Fibroblast of mammary gland (primary cell): ENCODE measurements at regions not wholly inside any gene's neighbourhood (a gene's known extent, or its start where the extent isn't known, plus 50 kb on each side); places are given as distances from the start of the nearest gene placed in this dataset.
A peak's percentile ranks its signal among the peaks of the same experiment; 100 is the strongest.

Source experiments
- DNase-seq: peaks from one replicate; pipeline ENCODE4 v3.0.0-alpha.2; 2010; ENCODE audit warnings: low read depth
- H3K4me3 ChIP-seq: 2 replicates; pipeline ENCODE4 v1.5.1; 2011; ENCODE audit warnings: low read depth, mild to moderate bottlenecking, low read length, moderate library complexity; ENCODE audit not compliant: control insufficient read depth
- CTCF ChIP-seq: conservative IDR thresholded peaks from 2 replicates; pipeline ENCODE4 v1.5.1; 2011; ENCODE audit warnings: low read depth, low read length, inconsistent platforms; ENCODE audit not compliant: control insufficient read depth, insufficient read depth

- H3K4me3 ChIP-seq: no peak overlapping the region
- peak; percentile 84 for TF ChIP-seq CTCF
- peak; percentile 51 for DNase-seq
Measured at GRCh38 chr12:107610021-107610859, 75.4 kb upstream of the PWP1 start.

- no peak for TF ChIP-seq CTCF
- no peak for DNase-seq
- H3K4me3 ChIP-seq: no peak overlapping the region
Measured at GRCh38 chr12:107612508-107612907, 73.1 kb upstream of the PWP1 start.

- no peak for TF ChIP-seq CTCF
- no peak overlapping the region for H3K4me3 ChIP-seq
- DNase-seq: no peak
Measured at GRCh38 chr12:107616941-107617340, 68.7 kb upstream of the PWP1 start.

- no peak for DNase-seq
- no peak overlapping the region for H3K4me3 ChIP-seq
- TF ChIP-seq CTCF: no peak
Measured at GRCh38 chr12:107618106-107618505, 67.5 kb upstream of the PWP1 start.

- no peak for DNase-seq
- TF ChIP-seq CTCF: no peak
Measured at GRCh38 chr12:107619831-107620230, 65.8 kb upstream of the PWP1 start.

GRCh38 chr12:107622001-107622400 lies 63.6 kb upstream of the PWP1 start:
- peak; percentile 41 for DNase-seq
- peak; percentile 65 for TF ChIP-seq CTCF
- no peak overlapping the region for H3K4me3 ChIP-seq

More at GRCh38 chr12:107619831-107620230, 65.8 kb upstream of the PWP1 start:
- no peak overlapping the region for H3K4me3 ChIP-seq
